ENCODE measurements at regions not wholly inside any gene's neighbourhood (a gene's known extent, or its start where the extent isn't known, plus 50 kb on each side); places are given as distances from the start of the nearest gene placed in this dataset.
"Not testable (repeated sequence)": the region's sequence is repeated elsewhere in the genome, so short reads cannot be mapped to it uniquely, and the experiment has no call there.

- DNase-seq: no peak
Observed at GRCh38 chr7:50853311-50853710, 70.6 kb upstream of the GRB10 start.

GRCh38 chr7:50852901-50853300 is 70.2 kb upstream of the GRB10 start:
- DNase-seq: no peak

DNA sequence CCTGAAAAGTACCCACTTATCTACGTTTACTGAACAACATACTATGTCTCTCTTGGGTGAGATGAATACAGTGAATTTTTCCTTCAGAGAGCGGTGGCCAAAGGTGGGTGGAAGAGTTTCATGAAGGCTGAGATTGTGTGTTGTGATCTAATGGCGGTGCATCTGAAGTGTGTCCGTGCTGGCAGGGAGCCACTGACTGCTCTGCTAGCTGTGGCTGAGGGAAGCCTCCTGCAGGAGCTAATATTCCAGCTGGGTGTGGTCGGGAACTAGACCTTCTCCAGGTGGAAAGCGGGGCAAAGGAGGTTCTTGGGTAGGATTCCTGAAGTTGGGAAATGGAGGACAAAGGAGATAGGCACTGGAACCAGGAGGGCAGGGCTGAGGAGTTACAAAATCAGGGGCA is 69.2 kb upstream of the GRB10 start:
- no peak for DNase-seq

DNA sequence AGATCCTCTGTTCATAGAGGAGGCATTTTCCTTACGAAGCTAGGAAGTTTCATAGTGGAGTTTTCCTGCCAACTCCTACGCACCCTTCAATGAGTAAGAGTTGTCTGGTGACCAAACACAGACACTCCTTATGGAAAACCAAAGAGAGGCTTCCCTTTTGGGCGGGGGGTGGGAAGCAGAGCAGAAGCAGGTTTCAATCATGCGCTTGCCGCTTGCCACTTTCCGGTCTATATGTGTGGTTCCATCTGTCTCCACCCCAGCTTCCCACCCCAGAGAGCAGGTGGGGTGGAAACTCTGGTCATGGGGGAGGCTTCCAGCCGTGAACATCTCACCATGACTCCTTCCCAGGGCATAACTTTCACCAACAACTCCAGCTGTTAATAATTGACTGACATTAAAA is 68.8 kb upstream of the GRB10 start:
- DNase-seq: no peak

DNA sequence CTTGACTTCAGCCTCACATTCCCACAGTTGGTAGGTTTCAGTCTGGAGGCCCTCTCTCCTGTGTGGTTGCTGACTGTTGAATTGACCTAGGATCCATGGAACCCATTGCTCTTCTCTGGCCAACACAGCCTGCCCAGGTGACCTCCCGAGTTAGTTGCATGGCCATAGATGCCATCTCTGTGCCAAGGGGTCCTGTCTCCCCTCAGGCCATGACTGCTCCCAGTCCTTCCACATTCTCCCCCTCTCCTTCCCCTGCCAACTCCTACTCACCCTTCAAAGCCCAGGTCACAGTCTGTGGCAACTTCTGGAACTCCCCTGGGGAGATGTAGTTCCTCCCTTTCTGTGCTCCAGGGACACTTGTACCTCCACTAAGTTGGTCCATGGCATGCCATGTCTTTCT is 67.3 kb upstream of the GRB10 start:
- no peak for DNase-seq

DNA sequence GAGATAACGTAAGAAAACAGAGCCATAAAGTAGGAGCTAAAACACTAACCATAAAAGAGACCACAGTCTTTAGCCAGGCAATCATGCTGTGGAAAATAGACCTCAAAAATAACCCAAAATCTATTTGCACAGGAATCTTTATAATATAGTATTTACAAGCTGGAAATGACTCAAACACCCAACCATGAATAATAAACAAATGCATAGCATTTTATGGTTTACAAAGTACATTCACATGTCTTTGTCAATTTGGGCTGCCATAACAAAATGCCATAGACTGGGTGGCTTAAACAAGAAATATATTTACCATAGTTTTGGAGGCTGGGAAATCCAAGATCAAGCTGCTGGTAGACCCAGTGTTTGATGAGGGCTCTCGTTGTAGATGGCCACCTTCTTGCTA is 65.5 kb upstream of the GRB10 start:
- no peak for DNase-seq

- not testable (repeated sequence) for DNase-seq
Observed at GRCh38 chr7:50844861-50845260, 62.2 kb upstream of the GRB10 start.

- DNase-seq: no peak
Observed at GRCh38 chr7:50842041-50842440, 59.3 kb upstream of the GRB10 start.

GRCh38 chr7:50838675-50839377 is 56.1 kb upstream of the GRB10 start:
- DNase-seq: no peak

DNA sequence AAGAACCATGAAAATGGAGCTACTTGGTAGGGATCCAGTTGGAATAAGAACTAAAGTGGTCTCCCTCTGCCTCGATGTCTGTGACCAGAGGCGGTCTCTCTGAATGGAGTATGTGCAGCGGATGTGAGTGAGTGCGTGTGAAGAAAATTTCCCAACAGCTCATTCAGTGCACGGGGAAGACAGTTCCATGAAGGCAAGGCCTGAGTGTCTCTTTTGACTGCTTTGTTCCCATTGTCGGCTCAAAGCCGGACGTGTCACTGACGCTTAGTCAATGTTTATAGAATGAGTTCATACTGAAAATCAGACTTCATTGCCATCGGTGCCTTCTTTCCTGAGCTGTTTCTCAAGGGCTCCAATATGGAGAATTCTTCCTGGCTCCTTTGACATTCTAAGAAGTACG is 55.3 kb upstream of the GRB10 start:
- DNase-seq: no peak

DNA sequence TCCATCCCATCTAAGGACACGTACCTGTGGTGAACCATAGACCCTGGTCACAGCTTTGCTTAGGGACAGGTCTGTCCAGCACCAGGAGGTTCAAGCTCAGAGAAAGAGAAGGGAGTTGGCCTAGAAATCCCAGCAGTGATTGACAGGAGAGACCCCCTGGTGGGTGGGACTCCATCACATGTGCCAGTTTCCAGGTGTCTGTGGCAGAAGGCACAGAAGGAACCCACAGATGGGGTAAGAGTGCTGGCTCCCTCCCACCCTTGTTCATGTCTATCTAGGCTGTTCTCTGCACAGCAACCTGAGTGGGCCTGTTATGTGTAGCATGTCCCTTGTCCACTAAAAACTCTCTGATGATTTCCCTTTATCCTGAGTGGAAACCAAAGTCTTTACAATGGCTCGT is 54.0 kb upstream of the GRB10 start:
- no peak for DNase-seq

- DNase-seq: no peak
Observed at GRCh38 chr7:50835156-50835555, 52.5 kb upstream of the GRB10 start.

- DNase-seq: no peak
Observed at GRCh38 chr7:50834679-50835078, 52.0 kb upstream of the GRB10 start.

GRCh38 chr7:50834031-50834535 is 51.4 kb upstream of the GRB10 start:
- no peak for DNase-seq

- DNase-seq: no peak
Observed at GRCh38 chr7:50832744-50833143, 50.0 kb upstream of the GRB10 start.

Data from midbrain (tissue), 1 donor.